ENCODE measurements at regions not wholly inside any gene's neighbourhood (a gene's known extent, or its start where the extent isn't known, plus 50 kb on each side); places are given as distances from the start of the nearest gene placed in this dataset.
"Not testable (repeated sequence)": the region's sequence is repeated elsewhere in the genome, so short reads cannot be mapped to it uniquely, and the experiment has no call there.

GRCh38 chr9:101916948-101917347, 178.5 kb upstream of the GRIN3A start:
- H3K4me3 Mint-ChIP-seq; CTCF ChIA-PET; DNase-seq; H3K27ac Mint-ChIP-seq; POLR2A ChIA-PET; H3K27me3 Mint-ChIP-seq; H3K9me3 Mint-ChIP-seq; H3K36me3 Mint-ChIP-seq (ENCODE audit: low read depth); H3K4me1 Mint-ChIP-seq: not testable (repeated sequence)

GRCh38 chr9:101915482-101915881, 177.0 kb upstream of the GRIN3A start:
- Mint-ChIP-seq H3K27me3 (no peaks in the 10 kb centered on the region), H3K4me1 (no peaks in the 10 kb centered on the region)

GRCh38 chr9:101912698-101913097, 174.3 kb upstream of the GRIN3A start:
- DNase-seq: no peak
- Mint-ChIP-seq H3K4me3 (no peak overlapping the region), H3K4me1 (no peaks in the 10 kb centered on the region), H3K27ac (no peak overlapping the region), H3K36me3 (ENCODE audit: low read depth) (no peaks in the 10 kb centered on the region), H3K9me3 (peaks cover 2% of the 10 kb centered on the region), H3K27me3 (no peaks in the 10 kb centered on the region)
- ChIA-PET POLR2A (no interaction called here), CTCF (no interaction called here)

More at GRCh38 chr9:101915482-101915881, 177.0 kb upstream of the GRIN3A start:
- DNase-seq: no peak
- H3K27ac Mint-ChIP-seq: no peak overlapping the region
- H3K4me3 Mint-ChIP-seq: no peak overlapping the region
- POLR2A ChIA-PET: no interaction called here
- CTCF ChIA-PET: no interaction called here
- H3K9me3 Mint-ChIP-seq: peaks cover 4% of the 10 kb centered on the region
- no peaks in the 10 kb centered on the region for H3K36me3 Mint-ChIP-seq (ENCODE audit: low read depth)

GRCh38 chr9:101907466-101907865, 169.0 kb upstream of the GRIN3A start:
- POLR2A ChIA-PET: no interaction called here
- Mint-ChIP-seq H3K27ac (no peak overlapping the region), H3K4me1 (no peaks in the 10 kb centered on the region), H3K36me3 (ENCODE audit: low read depth) (no peaks in the 10 kb centered on the region), H3K9me3 (peaks cover 3% of the 10 kb centered on the region), H3K4me3 (no peak overlapping the region), H3K27me3 (no peaks in the 10 kb centered on the region)
- CTCF ChIA-PET: no interaction called here
- no peak for DNase-seq

GRCh38 chr9:101904845-101905244, 166.4 kb upstream of the GRIN3A start:
- H3K36me3 Mint-ChIP-seq (ENCODE audit: low read depth): no peaks in the 10 kb centered on the region
- no peak overlapping the region for H3K4me3 Mint-ChIP-seq
- no peaks in the 10 kb centered on the region for H3K27me3 Mint-ChIP-seq
- no peaks in the 10 kb centered on the region for H3K4me1 Mint-ChIP-seq
- POLR2A ChIA-PET: no interaction called here
- H3K27ac Mint-ChIP-seq: no peak overlapping the region
- no peak for DNase-seq
- peaks cover 3% of the 10 kb centered on the region for H3K9me3 Mint-ChIP-seq
- CTCF ChIA-PET: no interaction called here

- Mint-ChIP-seq H3K4me3 (no peak overlapping the region), H3K36me3 (ENCODE audit: low read depth) (no peaks in the 10 kb centered on the region), H3K4me1 (no peaks in the 10 kb centered on the region), H3K27ac (no peak overlapping the region), H3K27me3 (no peaks in the 10 kb centered on the region), H3K9me3 (no peaks in the 10 kb centered on the region)
- DNase-seq: no peak
- ChIA-PET CTCF (no interaction called here), POLR2A (no interaction called here)
Observed at GRCh38 chr9:101902051-101902450, 163.6 kb upstream of the GRIN3A start.

GRCh38 chr9:101897196-101897595, 158.7 kb upstream of the GRIN3A start:
- DNase-seq: no peak
- CTCF ChIA-PET: no interaction called here
- no peak overlapping the region for H3K4me3 Mint-ChIP-seq
- H3K27ac Mint-ChIP-seq: no peak overlapping the region
- H3K9me3 Mint-ChIP-seq: no peaks in the 10 kb centered on the region
- H3K27me3 Mint-ChIP-seq: no peaks in the 10 kb centered on the region
- POLR2A ChIA-PET: no interaction called here
- no peaks in the 10 kb centered on the region for H3K36me3 Mint-ChIP-seq (ENCODE audit: low read depth)
- H3K4me1 Mint-ChIP-seq: no peaks in the 10 kb centered on the region

GRCh38 chr9:101893661-101894646, 155.5 kb upstream of the GRIN3A start:
- H3K4me3 Mint-ChIP-seq: no peak overlapping the region
- no peak overlapping the region for H3K27ac Mint-ChIP-seq
- H3K4me1 Mint-ChIP-seq: no peaks in the 10 kb centered on the region
- H3K36me3 Mint-ChIP-seq (ENCODE audit: low read depth): no peaks in the 10 kb centered on the region
- DNase-seq: no peak
- ChIA-PET POLR2A (no interaction called here), CTCF (no interaction called here)
- no peaks in the 10 kb centered on the region for H3K27me3 Mint-ChIP-seq
- no peaks in the 10 kb centered on the region for H3K9me3 Mint-ChIP-seq

GRCh38 chr9:101881508-101881907, 143.1 kb upstream of the GRIN3A start:
- CTCF ChIA-PET: no interaction called here
- no peak overlapping the region for H3K27ac Mint-ChIP-seq

GRCh38 chr9:101880846-101881245, 142.4 kb upstream of the GRIN3A start:
- no peak overlapping the region for H3K4me3 Mint-ChIP-seq

More at GRCh38 chr9:101881508-101881907, 143.1 kb upstream of the GRIN3A start:
- H3K36me3 Mint-ChIP-seq (ENCODE audit: low read depth): no peaks in the 10 kb centered on the region
- H3K9me3 Mint-ChIP-seq: no peaks in the 10 kb centered on the region
- POLR2A ChIA-PET: no interaction called here
- H3K4me1 Mint-ChIP-seq: no peaks in the 10 kb centered on the region
- H3K27me3 Mint-ChIP-seq: no peaks in the 10 kb centered on the region
- DNase-seq: no peak
- H3K4me3 Mint-ChIP-seq: no peak overlapping the region

GRCh38 chr9:101878734-101879133, 140.3 kb upstream of the GRIN3A start:
- no peak for DNase-seq
- H3K4me1 Mint-ChIP-seq: no peaks in the 10 kb centered on the region
- no peaks in the 10 kb centered on the region for H3K9me3 Mint-ChIP-seq
- CTCF ChIA-PET: no interaction called here
- no peak overlapping the region for H3K4me3 Mint-ChIP-seq
- H3K36me3 Mint-ChIP-seq (ENCODE audit: low read depth): no peaks in the 10 kb centered on the region
- H3K27me3 Mint-ChIP-seq: no peaks in the 10 kb centered on the region
- POLR2A ChIA-PET: no interaction called here
- H3K27ac Mint-ChIP-seq: no peak overlapping the region

More at GRCh38 chr9:101880846-101881245, 142.4 kb upstream of the GRIN3A start:
- no peak for DNase-seq
- no peaks in the 10 kb centered on the region for H3K36me3 Mint-ChIP-seq (ENCODE audit: low read depth)
- no peaks in the 10 kb centered on the region for H3K4me1 Mint-ChIP-seq
- no peak overlapping the region for H3K27ac Mint-ChIP-seq
- no peaks in the 10 kb centered on the region for H3K27me3 Mint-ChIP-seq
- POLR2A ChIA-PET: no interaction called here
- CTCF ChIA-PET: no interaction called here
- H3K9me3 Mint-ChIP-seq: no peaks in the 10 kb centered on the region

GRCh38 chr9:101877439-101877838, 139.0 kb upstream of the GRIN3A start:
- Mint-ChIP-seq H3K9me3 (no peaks in the 10 kb centered on the region), H3K27ac (no peak overlapping the region), H3K27me3 (no peaks in the 10 kb centered on the region), H3K4me3 (no peak overlapping the region), H3K36me3 (ENCODE audit: low read depth) (no peaks in the 10 kb centered on the region), H3K4me1 (no peaks in the 10 kb centered on the region)
- ChIA-PET POLR2A (no interaction called here), CTCF (no interaction called here)
- DNase-seq: no peak

- Mint-ChIP-seq H3K4me3 (no peak overlapping the region), H3K4me1 (no peaks in the 10 kb centered on the region), H3K27me3 (no peaks in the 10 kb centered on the region), H3K27ac (no peak overlapping the region), H3K9me3 (no peaks in the 10 kb centered on the region), H3K36me3 (ENCODE audit: low read depth) (no peaks in the 10 kb centered on the region)
- ChIA-PET CTCF (no interaction called here), POLR2A (no interaction called here)
- no peak for DNase-seq
Observed at GRCh38 chr9:101861472-101861871, 123.0 kb upstream of the GRIN3A start.

GRCh38 chr9:101860920-101861319, 122.5 kb upstream of the GRIN3A start:
- H3K36me3 Mint-ChIP-seq (ENCODE audit: low read depth): no peaks in the 10 kb centered on the region
- ChIA-PET CTCF (no interaction called here), POLR2A (no interaction called here)
- H3K4me1 Mint-ChIP-seq: no peaks in the 10 kb centered on the region
- H3K27me3 Mint-ChIP-seq: no peaks in the 10 kb centered on the region
- H3K4me3 Mint-ChIP-seq: no peak overlapping the region
- no peak for DNase-seq
- no peaks in the 10 kb centered on the region for H3K9me3 Mint-ChIP-seq
- H3K27ac Mint-ChIP-seq: no peak overlapping the region
